ENCODE measurements at regions not wholly inside any gene's neighbourhood (a gene's known extent, or its start where the extent isn't known, plus 50 kb on each side); places are given as distances from the start of the nearest gene placed in this dataset.

DNA sequence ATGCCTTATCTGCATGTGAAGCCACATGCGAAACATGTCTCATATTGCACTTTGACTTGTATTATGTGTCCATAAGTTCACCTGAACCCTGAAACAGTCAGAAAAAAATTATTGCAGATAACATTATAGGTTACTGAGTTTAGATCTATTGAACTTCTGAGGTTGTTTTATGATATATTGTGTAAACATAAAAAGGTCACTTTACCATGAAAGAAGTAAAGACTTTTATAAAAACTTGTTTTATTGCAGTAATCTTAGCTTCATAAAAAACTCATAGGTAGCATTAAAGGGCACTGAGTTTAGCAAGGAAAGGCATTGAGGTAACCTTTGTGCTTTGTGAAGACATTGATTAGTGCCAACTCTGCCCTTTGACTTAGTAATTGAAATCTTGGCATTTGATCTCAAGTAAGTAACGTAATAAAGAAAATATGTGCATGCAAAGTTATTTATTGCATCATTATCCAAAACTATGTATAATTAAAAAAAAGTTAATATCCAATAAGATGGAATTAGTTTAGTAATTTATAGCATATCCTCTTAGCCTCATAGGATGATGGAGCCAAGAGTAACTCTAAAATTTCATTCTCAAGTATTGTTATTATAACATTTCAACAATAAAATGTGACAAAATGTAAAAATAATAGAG is 313.3 kb upstream of the ATP2B1 start:
- TF ChIP-seq, protein P1, sequence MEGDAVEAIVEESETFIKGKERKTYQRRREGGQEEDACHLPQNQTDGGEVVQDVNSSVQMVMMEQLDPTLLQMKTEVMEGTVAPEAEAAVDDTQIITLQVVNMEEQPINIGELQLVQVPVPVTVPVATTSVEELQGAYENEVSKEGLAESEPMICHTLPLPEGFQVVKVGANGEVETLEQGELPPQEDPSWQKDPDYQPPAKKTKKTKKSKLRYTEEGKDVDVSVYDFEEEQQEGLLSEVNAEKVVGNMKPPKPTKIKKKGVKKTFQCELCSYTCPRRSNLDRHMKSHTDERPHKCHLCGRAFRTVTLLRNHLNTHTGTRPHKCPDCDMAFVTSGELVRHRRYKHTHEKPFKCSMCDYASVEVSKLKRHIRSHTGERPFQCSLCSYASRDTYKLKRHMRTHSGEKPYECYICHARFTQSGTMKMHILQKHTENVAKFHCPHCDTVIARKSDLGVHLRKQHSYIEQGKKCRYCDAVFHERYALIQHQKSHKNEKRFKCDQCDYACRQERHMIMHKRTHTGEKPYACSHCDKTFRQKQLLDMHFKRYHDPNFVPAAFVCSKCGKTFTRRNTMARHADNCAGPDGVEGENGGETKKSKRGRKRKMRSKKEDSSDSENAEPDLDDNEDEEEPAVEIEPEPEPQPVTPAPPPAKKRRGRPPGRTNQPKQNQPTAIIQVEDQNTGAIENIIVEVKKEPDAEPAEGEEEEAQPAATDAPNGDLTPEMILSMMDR (IDR thresholded peaks at IDR 0.05; ENCODE audit: control extremely low read depth, extremely low read depth, low read depth, missing control alignments): no peak
- POLR2A ChIA-PET: no interaction called here
- no peak for DNase-seq (ENCODE audit: extremely low spot score)
- CTCF ChIA-PET: interaction anchor here (1.6 kb wide), 1 partner anchor 11 kb away, joined by 4 read pairs; no protein-coding TSS in a partner anchor

DNA sequence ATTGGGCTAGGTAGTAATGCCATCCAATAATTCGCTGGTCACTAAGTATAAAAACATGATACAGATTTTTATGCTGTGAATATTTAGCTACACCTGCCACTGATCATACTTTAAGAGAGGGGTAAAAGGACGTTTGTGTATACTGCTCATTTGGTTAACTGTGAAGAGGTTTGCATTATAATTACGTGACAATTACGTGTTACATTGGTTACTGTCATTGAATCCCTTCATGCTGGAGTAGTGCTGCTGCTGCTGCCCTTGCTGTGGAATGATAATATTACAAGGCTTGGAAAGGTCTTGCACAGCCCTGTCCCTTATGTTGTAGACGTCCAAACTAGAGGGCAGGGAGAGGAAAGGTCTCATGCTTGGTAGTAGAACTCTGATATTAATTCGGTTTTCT is 312.2 kb upstream of the ATP2B1 start:
- TF ChIP-seq, protein P1 (IDR thresholded peaks at IDR 0.05; ENCODE audit: control extremely low read depth, extremely low read depth, low read depth, missing control alignments): no peak
- ChIA-PET CTCF (interaction anchor here (1.6 kb wide), 1 partner anchor 12 kb away, joined by 4 read pairs; no protein-coding TSS in a partner anchor), POLR2A (no interaction called here)
- DNase-seq (ENCODE audit: extremely low spot score): no peak

DNA sequence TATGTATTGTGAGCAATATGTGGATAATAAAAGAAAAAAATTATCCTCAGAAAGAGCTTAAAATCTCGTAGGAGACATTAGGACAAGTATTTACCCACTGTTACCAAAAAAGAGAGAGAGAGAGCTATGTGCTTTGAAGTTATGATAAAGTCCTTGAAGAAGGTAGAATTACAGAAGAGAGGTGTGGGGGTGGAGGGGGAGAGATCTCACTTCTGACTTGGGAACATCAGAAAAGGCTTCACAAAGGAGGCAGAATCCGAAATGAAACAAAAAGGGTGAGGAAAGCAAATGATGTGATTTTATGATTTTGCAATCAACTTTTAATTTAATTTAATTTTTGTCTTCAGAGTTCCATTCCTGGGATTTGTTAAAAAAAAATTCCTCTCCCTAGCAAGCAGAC is 311.8 kb upstream of the ATP2B1 start:
- TF ChIP-seq, protein P1 (IDR thresholded peaks at IDR 0.05; ENCODE audit: control extremely low read depth, extremely low read depth, low read depth, missing control alignments): no peak
- ChIA-PET CTCF (interaction anchor here (0.8 to 1.6 kb wide), 3 partner anchors 13 to 38 kb away, joined by 3 to 4 read pairs (median 4); no protein-coding TSS in a partner anchor), POLR2A (no interaction called here)
- no peak for DNase-seq (ENCODE audit: extremely low spot score)

DNA sequence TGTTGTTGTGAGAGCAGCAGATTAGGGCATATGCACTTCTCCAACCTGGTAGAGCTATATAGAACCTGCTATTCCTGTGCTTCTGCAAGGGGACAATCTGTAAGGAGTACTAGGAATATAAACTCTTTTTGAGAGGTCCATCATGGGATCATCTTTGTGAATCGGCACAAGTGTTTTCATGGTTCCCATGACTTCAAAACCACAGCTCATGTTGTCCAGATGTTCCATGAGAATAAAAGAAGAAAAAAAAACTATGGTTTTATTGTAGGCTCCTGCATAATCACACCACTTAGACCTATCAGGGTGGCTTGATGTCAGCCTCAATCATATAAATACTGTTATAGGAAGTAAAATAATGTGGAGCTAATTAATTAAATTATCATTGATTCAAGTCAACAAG is 311.4 kb upstream of the ATP2B1 start:
- TF ChIP-seq, protein P1 (IDR thresholded peaks at IDR 0.05; ENCODE audit: control extremely low read depth, extremely low read depth, low read depth, missing control alignments): no peak
- DNase-seq (ENCODE audit: extremely low spot score): no peak
- ChIA-PET CTCF (interaction anchor here (0.8 to 1.7 kb wide), 3 partner anchors 10 to 37 kb away, joined by 3 to 6 read pairs (median 4); no protein-coding TSS in a partner anchor), POLR2A (no interaction called here)

DNA sequence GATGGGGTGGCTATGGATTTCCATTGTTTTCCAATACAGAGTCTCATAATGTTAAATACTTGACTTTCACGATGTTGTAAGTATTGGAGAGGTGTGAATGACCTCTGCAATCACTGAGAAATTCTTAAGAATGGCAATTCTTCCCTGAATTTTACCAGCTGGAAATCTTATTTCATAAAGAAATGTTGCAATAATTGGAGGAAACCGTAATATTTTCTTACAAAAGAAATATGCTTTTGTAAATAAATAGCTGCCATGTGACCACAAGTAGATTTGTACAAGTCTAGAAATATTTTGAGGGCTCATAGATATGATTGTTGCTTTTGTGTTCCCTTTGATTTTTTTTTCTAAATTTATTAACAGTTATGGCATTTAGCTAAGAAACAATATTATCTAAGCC is 308.7 kb upstream of the ATP2B1 start:
- DNase-seq (ENCODE audit: extremely low spot score): no peak
- CTCF ChIA-PET: no interaction called here
- POLR2A ChIA-PET: no interaction called here
- TF ChIP-seq, protein P1 (IDR thresholded peaks at IDR 0.05; ENCODE audit: control extremely low read depth, extremely low read depth, low read depth, missing control alignments): no peak

DNA sequence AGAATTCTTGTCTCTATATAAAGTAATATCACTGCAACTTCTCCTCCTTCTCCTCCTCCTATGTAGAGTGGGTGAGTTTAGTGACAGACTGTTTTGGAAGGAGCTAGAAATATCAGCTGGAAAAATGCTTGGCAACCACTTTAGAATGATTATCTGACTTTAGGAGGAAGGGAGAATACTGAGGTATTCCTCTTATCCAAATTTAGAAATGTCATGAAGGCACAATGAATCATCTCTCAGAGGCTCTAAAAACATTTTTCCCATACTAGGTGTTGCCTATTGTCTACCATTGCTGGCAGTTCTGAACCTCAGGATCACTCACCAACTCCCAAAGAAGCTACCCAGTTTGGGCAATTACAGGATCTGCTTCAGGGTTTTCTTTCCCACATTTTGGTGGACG is 306.6 kb upstream of the ATP2B1 start:
- CTCF ChIA-PET: interaction anchor here (1.0 to 3.1 kb wide), 7 partner anchors 12 to 1093 kb away, joined by 3 to 18 read pairs (median 3); no protein-coding TSS in a partner anchor
- POLR2A ChIA-PET: no interaction called here
- no peak for DNase-seq (ENCODE audit: extremely low spot score)
- TF ChIP-seq, protein P1 (IDR thresholded peaks at IDR 0.05; ENCODE audit: control extremely low read depth, extremely low read depth, low read depth, missing control alignments): no peak

All from GM10248 (cell line).